A549 (cell line): ENCODE measurements at regions not wholly inside any gene's neighbourhood (a gene's known extent, or its start where the extent isn't known, plus 50 kb on each side); places are given as distances from the start of the nearest gene placed in this dataset.

Experiments used
- ATAC-seq, 2 experiments: fragments of 200-7000 bp in 1 of 2; fragments of >200 bp in 1 of 2; cut with Nextera tagmentation in 1 of 2; cut with Tn5 transposase in 1 of 2; 3 replicates each; pipeline versions ENCODE4 v1.8.0 to v1.9.1; 2018 to 2020; ENCODE audit warnings: mild to moderate bottlenecking in 1 of 2, moderate library complexity in 1 of 2
- CTCF ChIA-PET: fragments of 300-600 bp; sonication (Branson Sonifier 250); formaldehyde crosslinking; extraction: SDS; loops from one replicate; lab custom pipeline; 2021; ENCODE audit warnings: antibody characterized with exemption, inconsistent platforms; lab: Yijun Ruan, JAX
- POLR2A ChIA-PET: fragments of 350-600 bp; formaldehyde crosslinking; extraction: SDS; loops from one replicate; lab custom pipeline; 2021; ENCODE audit warnings: antibody characterized with exemption, inconsistent platforms; lab: Yijun Ruan, JAX
- DNase-seq, 2 experiments: peaks; one replicate each; pipeline versions ENCODE4 v3.0.0 to v3.0.0-alpha.2; 2011 to 2016; ENCODE audit warnings: low read depth in 1 of 2, low spot score in 1 of 2
- FAIRE-seq: peaks from 2 replicates; lab custom pipeline; 2011; peaks lifted over from hg19 to GRCh38; lab: Jason Lieb, UNC
- H3K27ac ChIP-seq, 2 experiments: fragments of >200 bp; sonication (Bioruptor Twin); formaldehyde crosslinking; 3 replicates each; pipeline ENCODE4 v1.5.1; 2016 to 2017
- H3K4me1 ChIP-seq: fragments of >200 bp; sonication (Bioruptor Twin); formaldehyde crosslinking; 3 replicates; pipeline ENCODE4 v1.6.1; 2016
- H3K4me2 ChIP-seq: fragments of >200 bp; sonication (Bioruptor Twin); formaldehyde crosslinking; 3 replicates; pipeline ENCODE4 v1.6.1; 2016
- H3K4me3 ChIP-seq: fragments of >200 bp; sonication (Bioruptor Twin); formaldehyde crosslinking; 3 replicates; pipeline ENCODE4 v1.5.1; 2016
- H3K9me3 ChIP-seq: fragments of >200 bp; sonication (Bioruptor Twin); formaldehyde crosslinking; 3 replicates; pipeline ENCODE4 v1.6.1; 2016
- BCL3 ChIP-seq: fragments of >200 bp; sonication (Bioruptor Twin); formaldehyde crosslinking; IDR thresholded peaks from 3 replicates; pipeline ENCODE4 v1.6.1; 2016
- BHLHE40 ChIP-seq: IDR thresholded peaks from 2 replicates; pipeline ENCODE4 v1.6.1; 2012; ENCODE audit warnings: low read depth, low read length, inconsistent platforms
- CBX2 ChIP-seq: fragments of 200-600 bp; sonication (generic); IDR thresholded peaks from 2 replicates; pipeline ENCODE4 v1.6.1; 2016; ENCODE audit warnings: low read depth, mild to moderate bottlenecking, borderline replicate concordance
- CEBPB ChIP-seq, 2 experiments: fragments of >200 bp in 1 of 2; sonication (Bioruptor Twin) in 1 of 2; formaldehyde crosslinking in 1 of 2; IDR thresholded peaks; 2 replicates each; pipeline ENCODE4 v1.6.1; 2012 to 2016
- CHD2 ChIP-seq: fragments of 150-350 bp; IDR thresholded peaks from 2 replicates; pipeline ENCODE4 v1.6.1; 2014; ENCODE audit warnings: low read length; ENCODE audit not compliant: partially characterized antibody
- E2F6 ChIP-seq: IDR thresholded peaks from 2 replicates; pipeline ENCODE4 v1.6.1; 2012; ENCODE audit warnings: low read depth, borderline replicate concordance
- EHMT2 ChIP-seq: fragments of 200-600 bp; sonication (generic); IDR thresholded peaks from 2 replicates; pipeline ENCODE4 v1.6.1; 2016; ENCODE audit warnings: antibody characterized with exemption, low read depth, mild to moderate bottlenecking, moderate library complexity
- FOSB ChIP-seq: fragments of 250-450 bp; sonication (Bioruptor Pico); IDR thresholded peaks from 2 replicates; pipeline ENCODE4 v1.5.0; 2020; ENCODE audit warnings: mild to moderate bottlenecking, moderate library complexity
- FOSL2 ChIP-seq, 2 experiments: fragments of 450-650 bp in 1 of 2; fragments of >200 bp in 1 of 2; sonication (Bioruptor Twin) in 1 of 2; formaldehyde crosslinking; IDR thresholded peaks; 2 replicates each; pipeline versions ENCODE4 v1.5.0 to v1.6.1; 2016 to 2020; ENCODE audit warnings: mild to moderate bottlenecking in 1 of 2, moderate library complexity in 1 of 2
- GATA3 ChIP-seq: IDR thresholded peaks from 2 replicates; pipeline ENCODE4 v1.6.1; 2012; ENCODE audit warnings: borderline replicate concordance
- HDAC2 ChIP-seq: fragments of 200-600 bp; sonication (generic); IDR thresholded peaks from 2 replicates; pipeline ENCODE4 v1.6.1; 2016
- HEYL ChIP-seq: fragments of 250-450 bp; sonication (Bioruptor Pico); IDR thresholded peaks from 2 replicates; pipeline ENCODE4 v1.8.0; 2021; ENCODE audit warnings: mild to moderate bottlenecking, moderate library complexity
- MAFK ChIP-seq: fragments of 450-650 bp; IDR thresholded peaks from 2 replicates; pipeline ENCODE4 v1.6.1; 2014; ENCODE audit not compliant: partially characterized antibody
- NFE2L2 ChIP-seq: fragments of 150-350 bp; conservative IDR thresholded peaks from 2 replicates; pipeline ENCODE4 v1.6.1; 2014; ENCODE audit warnings: low read length
- NPAS2 ChIP-seq: fragments of 250-450 bp; sonication (Bioruptor Pico); IDR thresholded peaks from 2 replicates; pipeline ENCODE4 v1.8.0; 2022; ENCODE audit warnings: mild to moderate bottlenecking, moderate library complexity, borderline replicate concordance
- NR3C1 ChIP-seq: fragments of >200 bp; sonication (Bioruptor Twin); formaldehyde crosslinking; IDR thresholded peaks from 3 replicates; pipeline ENCODE4 v1.6.1; 2017
- RAD21 ChIP-seq, 2 experiments: fragments of >200 bp in 1 of 2; sonication (Bioruptor Twin) in 1 of 2; formaldehyde crosslinking in 1 of 2; IDR thresholded peaks in 1 of 2; conservative IDR thresholded peaks in 1 of 2; 2 replicates in 1 of 2; 3 replicates in 1 of 2; pipeline ENCODE4 v1.6.1; 2012 to 2018; ENCODE audit warnings: inconsistent platforms in 1 of 2
- RFX5 ChIP-seq: fragments of 450-650 bp; IDR thresholded peaks from 2 replicates; pipeline ENCODE4 v1.7.1; 2014; ENCODE audit warnings: antibody characterized with exemption, mild to moderate bottlenecking, moderate library complexity
- SMC3 ChIP-seq: fragments of >200 bp; sonication (Bioruptor Twin); formaldehyde crosslinking; IDR thresholded peaks from 3 replicates; pipeline ENCODE4 v1.6.1; 2018; ENCODE audit warnings: inconsistent platforms
- ZFP36 ChIP-seq: fragments of 450-650 bp; IDR thresholded peaks from 2 replicates; pipeline ENCODE4 v1.6.1; 2014; ENCODE audit warnings: borderline replicate concordance; ENCODE audit not compliant: partially characterized antibody
- WGBS: methylation state at CpG from one replicate; pipeline ENCODE4 v1.1.6; 2017; ENCODE audit errors: missing lambda C conversion rate; 5-methylcytosine and 5-hydroxymethylcytosine counted together

- TF ChIP-seq NPAS2 (CRISPR knock-in tag) = no peak
- no peak for TF ChIP-seq CBX2
- no peak for TF ChIP-seq E2F6
Observed at GRCh38 chr16:73482310-73482709, 434.4 kb upstream of the ZFHX3 start (continued).

- H3K4me3 ChIP-seq = no peak overlapping the region
- H3K4me2 ChIP-seq = no peak overlapping the region
- H3K9me3 ChIP-seq = no peaks in the 10 kb centered on the region
- DNase-seq (no peak), ATAC-seq (no peak), FAIRE-seq (no peak)
- POLR2A ChIA-PET = no interaction called here
- H3K27ac ChIP-seq = no peak overlapping the region
- CTCF ChIA-PET = no interaction called here
- WGBS = 10% methylated on average over 2 of the region's 2 CpGs
- H3K4me1 ChIP-seq = no peaks in the 10 kb centered on the region; the same call in 2 of the 3 replicates
- no peak for TF ChIP-seq BCL3
- TF ChIP-seq NFE2L2 = no peak
- no peak for TF ChIP-seq RFX5
- no peak for TF ChIP-seq HDAC2
- TF ChIP-seq RAD21 (conservative IDR thresholded peaks at IDR 0.05 in 1 of 2, IDR thresholded peaks at IDR 0.05 in 1 of 2) = no peak
- TF ChIP-seq HEYL = no peak
- no peak for TF ChIP-seq CHD2
- TF ChIP-seq, all 56 proteins: peak for 0
Observed at GRCh38 chr16:73480381-73480780, 432.5 kb upstream of the ZFHX3 start.

- H3K9me3 ChIP-seq = no peaks in the 10 kb centered on the region
- H3K4me3 ChIP-seq = no peak overlapping the region
- ChIA-PET POLR2A (interaction anchor here (0.6 kb wide), 1 partner anchor 123 kb away, joined by 3 read pairs; no protein-coding TSS in a partner anchor), CTCF (no interaction called here)
- DNase-seq = no peak
- no peak overlapping the region for H3K4me2 ChIP-seq
- FAIRE-seq = no peak
- ATAC-seq = no peak
- no peaks in the 10 kb centered on the region; the same call in 2 of the 3 replicates for H3K4me1 ChIP-seq
- H3K27ac ChIP-seq = no peak overlapping the region
- 44% methylated on average over 3 of the region's 3 CpGs for WGBS
- TF ChIP-seq EHMT2 = no peak
- TF ChIP-seq ZFP36 = no peak
- TF ChIP-seq BHLHE40 = no peak
- no peak for TF ChIP-seq FOSL2 (IDR thresholded peaks at IDR 0.05)
- TF ChIP-seq FOSL2 (CRISPR knock-in tag; IDR thresholded peaks at IDR 0.05) = no peak
- TF ChIP-seq MAFK = no peak
Observed at GRCh38 chr16:73473713-73474112, 425.8 kb upstream of the ZFHX3 start.

GRCh38 chr16:73464834-73465233 lies 416.9 kb upstream of the ZFHX3 start:
- H3K4me1 ChIP-seq = no peaks in the 10 kb centered on the region
- H3K9me3 ChIP-seq = 0 out of 3 replicates have a peak, but pooled peaks cover 5% of the 10 kb centered on the region
- ATAC-seq (no peak), DNase-seq (no peak), FAIRE-seq (no peak)
- H3K4me2 ChIP-seq = no peak overlapping the region
- no peak overlapping the region for H3K4me3 ChIP-seq
- H3K27ac ChIP-seq = no peak overlapping the region
- TF ChIP-seq SMC3 = no peak
- TF ChIP-seq FOSB (CRISPR knock-in tag) = no peak
- TF ChIP-seq NR3C1 = no peak
- TF ChIP-seq GATA3 = no peak
- no peak for TF ChIP-seq CEBPB (IDR thresholded peaks at IDR 0.05)
- 21% methylated on average over 10 of the region's 11 CpGs for whole genome bisulfite sequencing
- ChIA-PET CTCF (no interaction called here), POLR2A (no interaction called here)
